ENCODE measurements at regions not wholly inside any gene's neighbourhood (a gene's known extent, or its start where the extent isn't known, plus 50 kb on each side); places are given as distances from the start of the nearest gene placed in this dataset.

DNA sequence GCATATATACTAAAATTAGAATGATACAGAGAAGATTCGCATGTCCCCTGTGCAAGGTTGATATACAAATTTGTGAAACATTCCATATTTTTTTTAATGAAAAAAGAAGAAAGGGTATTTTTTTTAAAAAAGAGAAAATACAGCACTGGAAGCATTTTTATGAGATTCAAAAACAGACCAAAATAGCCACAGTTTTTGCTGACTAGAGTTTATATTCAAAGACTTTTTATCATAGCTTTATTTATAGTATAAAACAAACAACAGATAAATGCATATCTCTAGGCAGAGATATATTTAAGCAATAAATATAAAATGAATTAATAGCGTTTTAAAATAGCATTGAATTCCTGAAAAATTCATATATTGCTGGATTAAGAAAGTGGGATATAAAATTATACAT, 436.5 kb upstream of the ACVR2A start:
- Histone ChIP-seq H3K4me1 (ENCODE audit: control insufficient read depth, insufficient read depth, low read length) (no peaks in the 10 kb centered on the region), H3K9me3 (ENCODE audit: control insufficient read depth, insufficient read depth, low read depth, low read length) (no peaks in the 10 kb centered on the region), H3K36me3 (ENCODE audit: control insufficient read depth in 2 of 2, insufficient read depth in 1 of 2, low read length in 2 of 2) (no peaks in the 10 kb centered on the region), H3K4me3 (ENCODE audit: low read depth, low read length) (no peak overlapping the region), H3K27ac (ENCODE audit: extremely low read depth, low read depth, low read length) (no peak overlapping the region)
- TF ChIP-seq ZNF560 (tag by site-specific recombination; IDR thresholded peaks at IDR 0.05; ENCODE audit: borderline replicate concordance), result no peak
- TF ChIP-seq REPIN1 (tag by site-specific recombination; IDR thresholded peaks at IDR 0.05; ENCODE audit: low read depth), result no peak
- TF ChIP-seq ZNF114 (tag by site-specific recombination; IDR thresholded peaks at IDR 0.05), result no peak
- TF ChIP-seq, protein P1, sequence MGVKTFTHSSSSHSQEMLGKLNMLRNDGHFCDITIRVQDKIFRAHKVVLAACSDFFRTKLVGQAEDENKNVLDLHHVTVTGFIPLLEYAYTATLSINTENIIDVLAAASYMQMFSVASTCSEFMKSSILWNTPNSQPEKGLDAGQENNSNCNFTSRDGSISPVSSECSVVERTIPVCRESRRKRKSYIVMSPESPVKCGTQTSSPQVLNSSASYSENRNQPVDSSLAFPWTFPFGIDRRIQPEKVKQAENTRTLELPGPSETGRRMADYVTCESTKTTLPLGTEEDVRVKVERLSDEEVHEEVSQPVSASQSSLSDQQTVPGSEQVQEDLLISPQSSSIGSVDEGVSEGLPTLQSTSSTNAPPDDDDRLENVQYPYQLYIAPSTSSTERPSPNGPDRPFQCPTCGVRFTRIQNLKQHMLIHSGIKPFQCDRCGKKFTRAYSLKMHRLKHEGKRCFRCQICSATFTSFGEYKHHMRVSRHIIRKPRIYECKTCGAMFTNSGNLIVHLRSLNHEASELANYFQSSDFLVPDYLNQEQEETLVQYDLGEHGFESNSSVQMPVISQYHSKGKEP (tag by site-specific recombination; IDR thresholded peaks at IDR 0.05), result no peak
- no peak for TF ChIP-seq PATZ1 (tag by site-specific recombination; IDR thresholded peaks at IDR 0.05)
- no peak for TF ChIP-seq ZNF449 (tag by site-specific recombination; IDR thresholded peaks at IDR 0.05)
- TF ChIP-seq, protein P2, sequence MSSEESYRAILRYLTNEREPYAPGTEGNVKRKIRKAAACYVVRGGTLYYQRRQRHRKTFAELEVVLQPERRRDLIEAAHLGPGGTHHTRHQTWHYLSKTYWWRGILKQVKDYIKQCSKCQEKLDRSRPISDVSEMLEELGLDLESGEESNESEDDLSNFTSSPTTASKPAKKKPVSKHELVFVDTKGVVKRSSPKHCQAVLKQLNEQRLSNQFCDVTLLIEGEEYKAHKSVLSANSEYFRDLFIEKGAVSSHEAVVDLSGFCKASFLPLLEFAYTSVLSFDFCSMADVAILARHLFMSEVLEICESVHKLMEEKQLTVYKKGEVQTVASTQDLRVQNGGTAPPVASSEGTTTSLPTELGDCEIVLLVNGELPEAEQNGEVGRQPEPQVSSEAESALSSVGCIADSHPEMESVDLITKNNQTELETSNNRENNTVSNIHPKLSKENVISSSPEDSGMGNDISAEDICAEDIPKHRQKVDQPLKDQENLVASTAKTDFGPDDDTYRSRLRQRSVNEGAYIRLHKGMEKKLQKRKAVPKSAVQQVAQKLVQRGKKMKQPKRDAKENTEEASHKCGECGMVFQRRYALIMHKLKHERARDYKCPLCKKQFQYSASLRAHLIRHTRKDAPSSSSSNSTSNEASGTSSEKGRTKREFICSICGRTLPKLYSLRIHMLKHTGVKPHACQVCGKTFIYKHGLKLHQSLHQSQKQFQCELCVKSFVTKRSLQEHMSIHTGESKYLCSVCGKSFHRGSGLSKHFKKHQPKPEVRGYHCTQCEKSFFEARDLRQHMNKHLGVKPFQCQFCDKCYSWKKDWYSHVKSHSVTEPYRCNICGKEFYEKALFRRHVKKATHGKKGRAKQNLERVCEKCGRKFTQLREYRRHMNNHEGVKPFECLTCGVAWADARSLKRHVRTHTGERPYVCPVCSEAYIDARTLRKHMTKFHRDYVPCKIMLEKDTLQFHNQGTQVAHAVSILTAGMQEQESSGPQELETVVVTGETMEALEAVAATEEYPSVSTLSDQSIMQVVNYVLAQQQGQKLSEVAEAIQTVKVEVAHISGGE (tag by site-specific recombination; conservative IDR thresholded peaks at IDR 0.05; ENCODE audit: low read depth), result no peak
- no peak for TF ChIP-seq KLF7 (tag by site-specific recombination; IDR thresholded peaks at IDR 0.05; ENCODE audit: borderline replicate concordance)
- TF ChIP-seq ZNF529 (tag by site-specific recombination; IDR thresholded peaks at IDR 0.05; ENCODE audit: insufficient replicate concordance), result no peak
- TF ChIP-seq ZNF792 (tag by site-specific recombination; IDR thresholded peaks at IDR 0.05), result no peak
- no peak for TF ChIP-seq ZNF555 (tag by site-specific recombination; conservative IDR thresholded peaks at IDR 0.05)
- TF ChIP-seq ZNF174 (tag by site-specific recombination; IDR thresholded peaks at IDR 0.05), result no peak
- no peak for TF ChIP-seq ZNF292 (tag by site-specific recombination; IDR thresholded peaks at IDR 0.05; ENCODE audit: borderline replicate concordance, low read depth)
- no peak for TF ChIP-seq MZF1 (tag by site-specific recombination; IDR thresholded peaks at IDR 0.05; ENCODE audit: borderline replicate concordance)
- TF ChIP-seq MYNN (tag by site-specific recombination; IDR thresholded peaks at IDR 0.05; ENCODE audit: borderline replicate concordance), result no peak
- TF ChIP-seq ZNF596 (tag by site-specific recombination; IDR thresholded peaks at IDR 0.05), result no peak
- no peak for TF ChIP-seq TCF7L2 (IDR thresholded peaks at IDR 0.05; ENCODE audit: borderline replicate concordance, low read depth, low read length)
- TF ChIP-seq ZNF629 (tag by site-specific recombination; IDR thresholded peaks at IDR 0.05), result no peak
- TF ChIP-seq ZNF311 (tag by site-specific recombination; IDR thresholded peaks at IDR 0.05; ENCODE audit: borderline replicate concordance), result no peak
- CTCF ChIA-PET, result no interaction called here
- POLR2A ChIA-PET, result no interaction called here

All from HEK293 (cell line).